SK-N-SH treated with all-trans-retinoic acid at 6 μM for 48 hours (cell line): ENCODE measurements at regions not wholly inside any gene's neighbourhood (a gene's known extent, or its start where the extent isn't known, plus 50 kb on each side); places are given as distances from the start of the nearest gene placed in this dataset.

Experiments
- ARNTL ChIP-seq: fragments of 450-650 bp; formaldehyde crosslinking; IDR thresholded peaks from 2 replicates; pipeline ENCODE4 v1.5.0; 2020; ENCODE audit warnings: low read depth, mild to moderate bottlenecking, moderate library complexity, borderline replicate concordance
- CSDC2 ChIP-seq: fragments of 250-450 bp; sonication (Bioruptor Pico); IDR thresholded peaks from 2 replicates; pipeline ENCODE4 v1.5.0; 2020; ENCODE audit warnings: mild to moderate bottlenecking, moderate library complexity
- PATZ1 ChIP-seq: fragments of 250-450 bp; sonication (Bioruptor Pico); IDR thresholded peaks from 2 replicates; pipeline ENCODE4 v1.8.0; 2020; ENCODE audit warnings: mild to moderate bottlenecking, moderate library complexity, borderline replicate concordance
- RARB ChIP-seq: fragments of 250-450 bp; sonication (Bioruptor Pico); IDR thresholded peaks from 2 replicates; pipeline ENCODE4 v1.8.0; 2021; ENCODE audit warnings: mild to moderate bottlenecking, moderate library complexity
- SNAI2 ChIP-seq: fragments of 250-450 bp; sonication (Bioruptor Pico); IDR thresholded peaks from 2 replicates; pipeline ENCODE4 v1.5.0; 2020; ENCODE audit warnings: mild to moderate bottlenecking, moderate library complexity
- TOX ChIP-seq: fragments of 250-450 bp; sonication (Bioruptor Pico); IDR thresholded peaks from 2 replicates; pipeline ENCODE4 v1.8.0; 2021; ENCODE audit warnings: mild to moderate bottlenecking, moderate library complexity, borderline replicate concordance
- ZC3H10 ChIP-seq: fragments of 250-450 bp; sonication (Bioruptor Pico); IDR thresholded peaks from 2 replicates; pipeline ENCODE4 v1.5.1; 2021; ENCODE audit warnings: mild to moderate bottlenecking, moderate library complexity
- ZFP30 ChIP-seq: fragments of 450-650 bp; formaldehyde crosslinking; IDR thresholded peaks from 2 replicates; pipeline ENCODE4 v1.5.0; 2022; ENCODE audit warnings: mild to moderate bottlenecking, moderate library complexity
- TF ChIP-seq, protein P1 (sequence below): fragments of 250-450 bp; sonication (Bioruptor Pico); IDR thresholded peaks from 2 replicates; pipeline ENCODE4 v1.8.0; 2021; ENCODE audit warnings: low read depth, mild to moderate bottlenecking, moderate library complexity, borderline replicate concordance

DNA sequence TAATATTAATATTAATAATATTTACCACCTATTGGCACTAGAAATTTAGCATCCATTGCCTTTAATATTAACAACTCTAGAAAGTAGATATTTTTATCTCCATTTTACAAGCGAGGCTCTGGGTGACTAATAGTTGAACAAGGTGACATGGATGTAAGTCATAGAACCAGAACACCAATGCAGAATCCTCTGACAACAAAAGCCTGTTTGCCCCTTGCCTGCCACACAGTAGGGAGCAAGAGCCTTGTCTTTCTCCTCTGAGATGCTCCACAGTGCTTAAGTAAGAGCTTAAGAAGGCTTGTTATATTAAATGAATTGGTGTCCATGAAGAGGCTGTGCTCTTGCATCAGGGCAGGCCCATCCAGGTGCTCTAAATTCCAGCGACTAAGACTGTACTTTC, 51.2 kb upstream of the LBX1 start:
- TF ChIP-seq SNAI2 (no peak), ARNTL (CRISPR knock-in tag) (no peak), ZFP30 (no peak), ZC3H10 (CRISPR knock-in tag) (no peak), CSDC2 (no peak), PATZ1 (CRISPR knock-in tag) (no peak), RARB (CRISPR knock-in tag) (no peak), TOX (CRISPR knock-in tag) (no peak)
- TF ChIP-seq, protein P1, sequence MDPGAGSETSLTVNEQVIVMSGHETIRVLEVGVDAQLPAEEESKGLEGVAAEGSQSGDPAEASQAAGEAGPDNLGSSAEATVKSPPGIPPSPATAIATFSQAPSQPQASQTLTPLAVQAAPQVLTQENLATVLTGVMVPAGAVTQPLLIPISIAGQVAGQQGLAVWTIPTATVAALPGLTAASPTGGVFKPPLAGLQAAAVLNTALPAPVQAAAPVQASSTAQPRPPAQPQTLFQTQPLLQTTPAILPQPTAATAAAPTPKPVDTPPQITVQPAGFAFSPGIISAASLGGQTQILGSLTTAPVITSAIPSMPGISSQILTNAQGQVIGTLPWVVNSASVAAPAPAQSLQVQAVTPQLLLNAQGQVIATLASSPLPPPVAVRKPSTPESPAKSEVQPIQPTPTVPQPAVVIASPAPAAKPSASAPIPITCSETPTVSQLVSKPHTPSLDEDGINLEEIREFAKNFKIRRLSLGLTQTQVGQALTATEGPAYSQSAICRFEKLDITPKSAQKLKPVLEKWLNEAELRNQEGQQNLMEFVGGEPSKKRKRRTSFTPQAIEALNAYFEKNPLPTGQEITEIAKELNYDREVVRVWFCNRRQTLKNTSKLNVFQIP (CRISPR knock-in tag) = no peak
